Cardiac fibroblast (primary cell): ENCODE measurements at regions not wholly inside any gene's neighbourhood (a gene's known extent, or its start where the extent isn't known, plus 50 kb on each side); places are given as distances from the start of the nearest gene placed in this dataset.

ENCODE experiments used
- DNase-seq, 2 donors: peaks; one replicate each; pipeline versions ENCODE4 v3.0.0 to v3.0.0-alpha.2; 2010; ENCODE audit warnings: low read depth in 2 of 2
- H3K4me3 ChIP-seq, 2 donors: replicated peaks in 1 of 2; 1 replicate in 1 of 2; 2 replicates in 1 of 2; pipeline ENCODE4 v1.5.1; 2011; ENCODE audit warnings: low read depth in 2 of 2, low read length in 2 of 2, mild to moderate bottlenecking in 2 of 2, moderate library complexity in 1 of 2
- TF ChIP-seq, protein P1 (sequence below): IDR thresholded peaks from one replicate; pipeline ENCODE4 v1.5.1; 2011; ENCODE audit warnings: low read depth, mild to moderate bottlenecking, low read length, inconsistent platforms

DNA sequence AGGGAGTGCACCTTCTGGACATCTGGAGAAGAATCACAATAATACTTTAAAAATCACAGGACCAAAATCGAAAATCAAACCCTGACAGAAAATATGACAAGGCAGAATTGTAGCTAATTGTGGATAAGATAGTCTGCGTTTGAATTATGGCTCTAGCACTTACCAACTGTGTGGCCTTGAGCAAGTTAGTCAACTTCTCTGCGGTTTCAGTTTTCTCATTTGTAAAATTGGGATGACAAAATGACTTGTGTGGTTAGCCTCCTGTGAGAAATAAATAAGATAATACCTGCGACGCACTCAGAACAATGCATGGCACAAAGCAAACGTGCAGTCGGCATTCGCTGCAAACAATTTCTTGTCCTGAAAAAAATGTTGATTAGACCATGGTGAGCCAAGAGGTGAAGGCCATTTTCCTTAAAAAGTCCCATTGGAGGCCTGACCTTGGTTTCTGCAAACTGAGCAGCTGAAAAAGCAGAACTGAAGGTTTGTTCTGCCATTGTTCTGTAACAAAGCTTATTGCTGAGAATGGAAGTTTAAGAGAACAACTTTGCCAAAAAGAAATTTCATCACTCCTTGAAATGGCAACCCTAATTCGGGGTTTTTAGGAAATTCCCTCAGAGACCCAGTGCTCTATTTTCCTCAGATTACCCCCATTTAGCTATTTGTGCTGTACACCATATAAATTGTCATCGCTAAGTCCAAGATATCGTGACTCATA lies 266.3 kb downstream of the ERMARD start:
- DNase-seq = no peak
- TF ChIP-seq, protein P1, sequence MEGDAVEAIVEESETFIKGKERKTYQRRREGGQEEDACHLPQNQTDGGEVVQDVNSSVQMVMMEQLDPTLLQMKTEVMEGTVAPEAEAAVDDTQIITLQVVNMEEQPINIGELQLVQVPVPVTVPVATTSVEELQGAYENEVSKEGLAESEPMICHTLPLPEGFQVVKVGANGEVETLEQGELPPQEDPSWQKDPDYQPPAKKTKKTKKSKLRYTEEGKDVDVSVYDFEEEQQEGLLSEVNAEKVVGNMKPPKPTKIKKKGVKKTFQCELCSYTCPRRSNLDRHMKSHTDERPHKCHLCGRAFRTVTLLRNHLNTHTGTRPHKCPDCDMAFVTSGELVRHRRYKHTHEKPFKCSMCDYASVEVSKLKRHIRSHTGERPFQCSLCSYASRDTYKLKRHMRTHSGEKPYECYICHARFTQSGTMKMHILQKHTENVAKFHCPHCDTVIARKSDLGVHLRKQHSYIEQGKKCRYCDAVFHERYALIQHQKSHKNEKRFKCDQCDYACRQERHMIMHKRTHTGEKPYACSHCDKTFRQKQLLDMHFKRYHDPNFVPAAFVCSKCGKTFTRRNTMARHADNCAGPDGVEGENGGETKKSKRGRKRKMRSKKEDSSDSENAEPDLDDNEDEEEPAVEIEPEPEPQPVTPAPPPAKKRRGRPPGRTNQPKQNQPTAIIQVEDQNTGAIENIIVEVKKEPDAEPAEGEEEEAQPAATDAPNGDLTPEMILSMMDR = no peak
- no peak overlapping the region for H3K4me3 ChIP-seq

- DNase-seq = no peak
- TF ChIP-seq, protein P1 = no peak
- H3K4me3 ChIP-seq = no peak overlapping the region
These were observed 262.4 kb downstream of the ERMARD start for GRCh38 chr6:170013815-170014214.

DNA sequence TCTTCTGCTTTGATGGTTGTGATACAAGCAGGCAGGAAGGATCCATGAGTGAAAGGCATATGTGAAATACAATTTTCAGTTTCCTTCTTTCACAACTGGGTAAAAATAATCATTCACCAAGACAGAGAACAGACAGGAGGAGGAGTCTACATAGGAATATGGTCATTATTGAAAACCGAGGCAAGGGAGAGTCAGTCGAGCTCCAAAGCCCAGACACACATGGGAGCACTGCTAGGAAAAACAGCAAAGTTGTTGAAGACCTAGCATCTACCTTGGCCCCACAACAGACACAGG lies 260.6 kb downstream of the ERMARD start:
- H3K4me3 ChIP-seq = no peak overlapping the region
- no peak for DNase-seq
- TF ChIP-seq, protein P1 = no peak

DNA sequence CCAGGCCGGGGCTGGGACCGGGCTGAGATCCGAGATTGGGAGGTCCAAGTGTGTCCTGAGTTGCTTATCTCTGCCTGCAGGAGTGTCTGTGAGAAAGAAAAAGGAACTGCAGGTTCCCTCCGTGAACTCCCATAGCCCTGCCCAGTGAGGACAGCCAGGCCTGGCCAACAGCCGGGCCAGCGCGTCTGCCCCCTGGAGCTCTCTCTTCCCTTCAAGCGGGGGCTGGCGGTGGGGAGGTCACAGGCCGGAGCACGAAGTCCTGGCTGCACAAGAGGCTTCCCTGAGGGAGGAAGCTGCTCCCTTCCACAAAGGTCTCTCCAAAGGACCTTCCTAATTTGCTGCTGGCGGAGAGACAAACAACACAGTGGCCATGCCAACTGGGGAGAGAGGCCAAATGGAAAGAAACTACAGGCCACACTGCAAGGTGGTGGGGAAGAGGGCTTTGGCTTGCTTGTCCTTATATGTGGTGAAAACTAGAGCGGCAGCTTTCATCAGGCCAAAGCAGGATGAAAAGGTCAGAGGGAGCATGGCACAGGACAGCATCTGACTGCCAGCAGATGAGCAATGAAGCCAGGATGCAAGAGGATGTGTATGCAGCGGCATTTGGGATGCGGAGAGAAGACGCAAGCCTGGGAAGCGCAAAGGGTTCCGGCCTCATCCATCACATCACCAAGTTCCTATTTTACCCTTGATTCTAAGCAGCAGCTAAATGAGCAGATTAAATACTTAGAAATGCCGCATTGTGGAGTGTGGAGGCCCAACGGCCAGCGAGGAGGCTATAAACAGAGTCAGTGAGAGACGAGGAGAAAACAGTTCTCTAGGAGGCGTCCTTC lies 260.0 kb downstream of the ERMARD start:
- DNase-seq = no peak
- H3K4me3 ChIP-seq = no peak overlapping the region
- TF ChIP-seq, protein P1 = no peak

DNA sequence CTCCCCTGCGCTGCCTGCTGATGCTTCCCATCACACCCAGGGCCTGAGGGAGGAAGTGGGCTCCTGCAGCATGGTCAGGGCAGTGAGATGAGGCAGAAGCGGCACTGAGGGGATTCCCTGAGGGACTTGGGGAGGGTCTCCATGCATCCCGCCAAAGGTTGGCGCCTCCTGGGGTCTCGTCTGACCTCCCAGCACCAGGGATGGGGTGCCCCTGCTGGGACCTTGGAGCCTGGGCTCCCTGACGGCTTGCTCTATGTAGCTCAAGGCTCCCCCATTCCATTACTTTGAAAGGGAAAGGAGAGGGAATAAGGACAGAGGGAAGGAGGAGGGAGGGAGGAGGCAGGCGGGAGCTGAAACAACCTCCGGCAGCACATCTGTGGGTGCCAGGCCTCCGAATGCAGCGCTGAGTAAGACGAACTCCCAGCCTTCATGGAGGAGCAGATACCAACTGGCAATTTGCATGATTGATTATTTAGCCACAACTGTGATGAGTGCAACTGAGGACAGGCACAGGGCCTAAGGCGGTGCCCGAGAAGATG lies 259.3 kb downstream of the ERMARD start:
- H3K4me3 ChIP-seq = no peak overlapping the region
- TF ChIP-seq, protein P1 = no peak
- no peak for DNase-seq

GRCh38 chr6:170008294-170008785 lies 256.9 kb downstream of the ERMARD start:
- TF ChIP-seq, protein P1 = no peak
- H3K4me3 ChIP-seq = no peak overlapping the region
- no peak for DNase-seq
